H1 (cell line): ENCODE measurements at regions not wholly inside any gene's neighbourhood (a gene's known extent, or its start where the extent isn't known, plus 50 kb on each side); places are given as distances from the start of the nearest gene placed in this dataset.

ENCODE experiments used
- CTCF ChIA-PET: fragments of 300-600 bp; sonication (Branson Sonifier 250); formaldehyde crosslinking; loops from one replicate; lab custom pipeline; 2021; ENCODE audit not compliant: partially characterized antibody; lab: Charles Lee
- POLR2A ChIA-PET: fragments of 300-600 bp; sonication (Branson Sonifier 250); formaldehyde crosslinking; loops from one replicate; lab custom pipeline; 2021; ENCODE audit warnings: inconsistent platforms; ENCODE audit not compliant: partially characterized antibody; lab: Charles Lee
- DNase-seq, 2 experiments: peaks; one replicate each; pipeline versions ENCODE4 v3.0.0 to v3.0.0-alpha.2; 2010 to 2022; ENCODE audit warnings: low spot score in 2 of 2, low read depth in 1 of 2, mixed read lengths in 1 of 2
- FAIRE-seq: peaks from 2 replicates; lab custom pipeline; 2011; peaks lifted over from hg19 to GRCh38; lab: Jason Lieb, UNC
- H2AFZ ChIP-seq: 2 replicates; pipeline ENCODE4 v1.8.1; 2012; ENCODE audit warnings: low read length, inconsistent platforms
- H2AK5ac ChIP-seq: 2 replicates; pipeline ENCODE4 v1.6.1; 2013; ENCODE audit warnings: low read depth, low read length
- H2BK120ac ChIP-seq: replicated peaks from 2 replicates; pipeline ENCODE3; 2013; ENCODE audit warnings: low read depth, low read length, inconsistent platforms
- H2BK12ac ChIP-seq: 2 replicates; pipeline ENCODE4 v1.6.1; 2013; ENCODE audit warnings: low read depth, low read length
- H2BK15ac ChIP-seq: 2 replicates; pipeline ENCODE4 v1.6.1; 2013; ENCODE audit warnings: low read length
- H2BK20ac ChIP-seq: 2 replicates; pipeline ENCODE4 v1.6.1; 2013; ENCODE audit warnings: low read length
- H2BK5ac ChIP-seq: 2 replicates; pipeline ENCODE4 v1.6.1; 2013; ENCODE audit warnings: low read depth, low read length
- H3K14ac ChIP-seq: 2 replicates; pipeline ENCODE4 v1.6.1; 2013; ENCODE audit warnings: inconsistent platforms; ENCODE audit not compliant: insufficient read length
- H3K18ac ChIP-seq: 2 replicates; pipeline ENCODE4 v1.6.1; 2013; ENCODE audit warnings: low read length; ENCODE audit errors: extremely low read depth
- H3K23ac ChIP-seq: 2 replicates; pipeline ENCODE4 v1.6.1; 2013; ENCODE audit warnings: inconsistent platforms; ENCODE audit not compliant: insufficient read length
- H3K23me2 ChIP-seq: 2 replicates; pipeline ENCODE4 v1.6.1; 2013; ENCODE audit warnings: low read depth, low read length
- H3K27ac ChIP-seq: 2 replicates; pipeline ENCODE4 v1.6.1; 2011; ENCODE audit warnings: low read depth, low read length, inconsistent platforms
- H3K27me3 ChIP-seq, 4 experiments: replicated peaks in 1 of 4; 1 replicate in 1 of 4; 2 replicates in 3 of 4; pipeline versions ENCODE4 v1.6.1 to v1.8.1; 2011 to 2013; ENCODE audit warnings: low read length in 3 of 4, mild to moderate bottlenecking in 3 of 4, inconsistent platforms in 2 of 4, mixed read lengths in 2 of 4, moderate library complexity in 1 of 4; ENCODE audit not compliant: control insufficient read depth in 3 of 4, insufficient read depth in 3 of 4; ENCODE audit errors: extremely low read depth in 1 of 4
- H3K36me3 ChIP-seq, 4 experiments: 2 replicates each; pipeline versions ENCODE4 v1.6.1 to v1.8.1; 2011 to 2013; ENCODE audit warnings: mild to moderate bottlenecking in 4 of 4, low read length in 3 of 4, moderate library complexity in 2 of 4, control low read depth in 1 of 4, inconsistent platforms in 1 of 4; ENCODE audit not compliant: insufficient read depth in 4 of 4, control insufficient read depth in 2 of 4
- H3K4ac ChIP-seq: replicated peaks from 2 replicates; pipeline ENCODE3; 2013; ENCODE audit warnings: low read length, low read depth, mixed read lengths, inconsistent platforms; ENCODE audit not compliant: insufficient read length
- H3K4me1 ChIP-seq, 4 experiments: replicated peaks in 1 of 4; 1 replicate in 1 of 4; 2 replicates in 3 of 4; pipeline versions ENCODE4 v1.6.1 to v1.8.1; 2011 to 2013; ENCODE audit warnings: low read length in 3 of 4, inconsistent platforms in 2 of 4, mixed read lengths in 1 of 4; ENCODE audit not compliant: insufficient read depth in 4 of 4, control insufficient read depth in 3 of 4
- H3K4me2 ChIP-seq, 2 experiments: 2 replicates each; pipeline versions ENCODE4 v1.6.1 to v1.8.1; 2011 to 2013; ENCODE audit warnings: low read depth in 2 of 2, low read length in 2 of 2, control low read depth in 1 of 2, inconsistent platforms in 1 of 2, mild to moderate bottlenecking in 1 of 2; ENCODE audit not compliant: insufficient read depth in 1 of 2
- H3K4me3 ChIP-seq, 4 experiments: fragments of 200-600, 300-600 bp in 1 of 4; sonication (generic), shearing (Covaris generic), sonication (Bioruptor Twin) in 1 of 4; 2 replicates each; pipeline versions ENCODE4 v1.5.1 to v1.8.1; 2011 to 2016; ENCODE audit warnings: low read length in 4 of 4, low read depth in 3 of 4, control low read depth in 2 of 4, inconsistent platforms in 2 of 4, mild to moderate bottlenecking in 2 of 4, mixed read lengths in 1 of 4, moderate library complexity in 1 of 4; ENCODE audit not compliant: insufficient read depth in 2 of 4; ENCODE audit errors: extremely low read depth in 1 of 4
- H3K56ac ChIP-seq: replicated peaks from 2 replicates; pipeline ENCODE3; 2013; ENCODE audit warnings: low read depth, mild to moderate bottlenecking, mixed read lengths, low read length, inconsistent platforms; ENCODE audit not compliant: insufficient read length
- H3K79me1 ChIP-seq: 2 replicates; pipeline ENCODE4 v1.6.1; 2013; ENCODE audit warnings: low read depth, low read length, control low read depth
- H3K79me2 ChIP-seq, 2 experiments: 2 replicates each; pipeline versions ENCODE4 v1.6.1 to v1.8.1; 2012 to 2013; ENCODE audit warnings: low read length in 2 of 2, mild to moderate bottlenecking in 2 of 2, inconsistent platforms in 1 of 2; ENCODE audit not compliant: insufficient read depth in 2 of 2, control insufficient read depth in 1 of 2
- H3K9ac ChIP-seq, 4 experiments: replicated peaks in 1 of 4; 1 replicate in 1 of 4; 2 replicates in 3 of 4; pipeline versions ENCODE4 v1.6.1 to v1.8.1; 2011 to 2013; ENCODE audit warnings: low read depth in 3 of 4, low read length in 3 of 4, control low read depth in 2 of 4, mild to moderate bottlenecking in 2 of 4, moderate library complexity in 2 of 4, inconsistent platforms in 1 of 4; ENCODE audit errors: extremely low read depth in 1 of 4
- H3K9me3 ChIP-seq, 2 experiments: 2 replicates each; pipeline versions ENCODE4 v1.6.1 to v1.8.1; 2012 to 2013; ENCODE audit warnings: mild to moderate bottlenecking in 2 of 2, moderate library complexity in 2 of 2, control low read depth in 1 of 2, inconsistent platforms in 1 of 2, low read depth in 1 of 2, low read length in 1 of 2, mixed read lengths in 1 of 2; ENCODE audit not compliant: insufficient read depth in 2 of 2
- H4K20me1 ChIP-seq, 2 experiments: replicated peaks in 1 of 2; 2 replicates each; pipeline versions ENCODE3 to v1.8.1; 2011 to 2013; ENCODE audit warnings: inconsistent platforms in 2 of 2, low read length in 2 of 2, mild to moderate bottlenecking in 1 of 2; ENCODE audit not compliant: insufficient read depth in 2 of 2, control insufficient read depth in 1 of 2
- H4K5ac ChIP-seq: 2 replicates; pipeline ENCODE4 v1.6.1; 2013; ENCODE audit warnings: low read length, low read depth, mixed read lengths, inconsistent platforms; ENCODE audit not compliant: insufficient read length
- H4K8ac ChIP-seq: 2 replicates; pipeline ENCODE4 v1.8.0; 2013; ENCODE audit warnings: mild to moderate bottlenecking, moderate library complexity, low read length, inconsistent platforms; ENCODE audit not compliant: insufficient read depth; ENCODE audit errors: extremely low read depth
- H4K91ac ChIP-seq: replicated peaks from 2 replicates; pipeline ENCODE3; 2013; ENCODE audit warnings: low read length, mixed read lengths, inconsistent platforms; ENCODE audit not compliant: insufficient read length
- JUND ChIP-seq: IDR thresholded peaks from 2 replicates; pipeline ENCODE4 v1.6.1; 2011; ENCODE audit warnings: mild to moderate bottlenecking, improper control_type of control experiment, low read length
- KDM1A ChIP-seq: fragments of 200-600, 300-600 bp; sonication (generic); IDR thresholded peaks from 2 replicates; pipeline ENCODE4 v1.7.1; 2016; ENCODE audit warnings: mild to moderate bottlenecking, low read length, borderline replicate concordance
- POLR2A ChIP-seq, 2 experiments: IDR thresholded peaks; 1 replicate in 1 of 2; 2 replicates in 1 of 2; pipeline ENCODE4 v1.6.1; 2011; ENCODE audit warnings: low read depth in 2 of 2, low read length in 2 of 2, mild to moderate bottlenecking in 2 of 2; ENCODE audit errors: control extremely low read depth in 1 of 2
- POLR2AphosphoS5 ChIP-seq: IDR thresholded peaks from 2 replicates; pipeline ENCODE4 v1.6.1; 2011; ENCODE audit warnings: low read depth, low read length
- SIN3A ChIP-seq, 2 experiments: IDR thresholded peaks in 1 of 2; conservative IDR thresholded peaks in 1 of 2; 2 replicates each; pipeline ENCODE4 v1.6.1; 2011 to 2012; ENCODE audit warnings: low read length in 2 of 2, improper control_type of control experiment in 1 of 2, low read depth in 1 of 2, mild to moderate bottlenecking in 1 of 2
- SP4 ChIP-seq: IDR thresholded peaks from 2 replicates; pipeline ENCODE4 v1.6.1; 2012; ENCODE audit warnings: low read length, inconsistent platforms
- ZNF274 ChIP-seq: IDR thresholded peaks from 2 replicates; pipeline ENCODE4 v1.7.0; 2012; ENCODE audit warnings: low read length, borderline replicate concordance; ENCODE audit errors: extremely low read depth
- WGBS, 2 experiments: shearing (Covaris generic) in 1 of 2; methylation state at CpG; one replicate each; pipeline versions ENCODE4 v1.1.6 to v1.1.7; 2013 to 2015; ENCODE audit warnings: low lambda C conversion rate in 2 of 2, mixed read lengths in 2 of 2, inconsistent platforms in 1 of 2, low coverage in 1 of 2, missing lambda C conversion rate in 1 of 2; ENCODE audit not compliant: insufficient replicate concordance in 2 of 2, insufficient coverage in 1 of 2, insufficient read length in 1 of 2; ENCODE audit errors: extremely low coverage in 1 of 2, missing lambda C conversion rate in 1 of 2; 5-methylcytosine and 5-hydroxymethylcytosine counted together
- TF ChIP-seq, protein P1 (sequence below), 3 experiments: IDR thresholded peaks; 1 replicate in 2 of 3; 2 replicates in 1 of 3; pipeline versions ENCODE4 v1.5.1 to v1.6.1; 2011; ENCODE audit warnings: low read length in 3 of 3, mild to moderate bottlenecking in 3 of 3, inconsistent platforms in 2 of 3, low read depth in 1 of 3, moderate library complexity in 1 of 3; ENCODE audit not compliant: insufficient read depth in 1 of 3; ENCODE audit errors: control extremely low read depth in 1 of 3
- TF ChIP-seq, protein P2 (sequence below): IDR thresholded peaks from 2 replicates; pipeline ENCODE4 v1.6.1; 2012; ENCODE audit warnings: low read length, inconsistent platforms

DNA sequence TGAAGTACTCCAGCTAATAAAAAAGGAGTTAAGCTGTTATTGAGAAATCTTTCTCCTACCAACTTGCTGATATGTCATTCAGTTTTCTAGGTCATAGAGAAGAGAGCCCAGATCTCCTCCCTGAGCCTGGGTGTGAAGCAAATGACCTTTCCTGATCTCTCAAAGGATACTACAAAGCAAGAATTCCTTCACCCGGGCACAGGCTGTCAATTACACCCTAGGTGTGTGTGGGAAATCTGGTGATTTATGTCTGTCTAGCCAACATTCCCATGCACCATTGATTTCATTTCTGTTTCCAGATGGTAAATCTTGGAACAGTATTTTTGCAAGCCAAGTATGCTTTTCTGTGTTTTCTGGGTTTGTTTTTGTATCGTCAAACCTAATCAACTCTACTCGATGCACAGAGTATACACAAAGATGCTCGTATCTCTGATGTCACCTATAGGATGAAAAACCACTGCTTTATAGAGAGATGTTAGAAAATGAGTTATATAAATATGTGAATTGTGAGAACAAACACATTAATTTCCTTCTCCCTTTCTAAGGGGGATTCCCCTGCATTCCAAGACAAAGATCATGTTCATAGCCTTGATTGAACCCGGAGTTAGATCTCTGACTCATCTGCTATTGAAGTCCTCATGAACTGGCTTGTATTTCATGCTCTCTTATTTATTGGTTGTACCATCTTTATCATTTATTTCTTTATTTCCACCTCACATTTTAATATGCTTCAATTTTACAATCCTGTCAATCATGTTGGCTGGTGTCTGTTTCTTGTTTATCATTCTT is 1037.4 kb downstream of the NLGN4Y start:
- CTCF ChIA-PET, result no interaction called here
- TF ChIP-seq, protein P1, sequence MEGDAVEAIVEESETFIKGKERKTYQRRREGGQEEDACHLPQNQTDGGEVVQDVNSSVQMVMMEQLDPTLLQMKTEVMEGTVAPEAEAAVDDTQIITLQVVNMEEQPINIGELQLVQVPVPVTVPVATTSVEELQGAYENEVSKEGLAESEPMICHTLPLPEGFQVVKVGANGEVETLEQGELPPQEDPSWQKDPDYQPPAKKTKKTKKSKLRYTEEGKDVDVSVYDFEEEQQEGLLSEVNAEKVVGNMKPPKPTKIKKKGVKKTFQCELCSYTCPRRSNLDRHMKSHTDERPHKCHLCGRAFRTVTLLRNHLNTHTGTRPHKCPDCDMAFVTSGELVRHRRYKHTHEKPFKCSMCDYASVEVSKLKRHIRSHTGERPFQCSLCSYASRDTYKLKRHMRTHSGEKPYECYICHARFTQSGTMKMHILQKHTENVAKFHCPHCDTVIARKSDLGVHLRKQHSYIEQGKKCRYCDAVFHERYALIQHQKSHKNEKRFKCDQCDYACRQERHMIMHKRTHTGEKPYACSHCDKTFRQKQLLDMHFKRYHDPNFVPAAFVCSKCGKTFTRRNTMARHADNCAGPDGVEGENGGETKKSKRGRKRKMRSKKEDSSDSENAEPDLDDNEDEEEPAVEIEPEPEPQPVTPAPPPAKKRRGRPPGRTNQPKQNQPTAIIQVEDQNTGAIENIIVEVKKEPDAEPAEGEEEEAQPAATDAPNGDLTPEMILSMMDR (IDR thresholded peaks at IDR 0.05; ENCODE audit: control extremely low read depth in 1 of 3, insufficient read depth in 1 of 3, low read depth in 1 of 3, low read length in 3 of 3), result no peak
- no peak for TF ChIP-seq SP4
- TF ChIP-seq POLR2A (IDR thresholded peaks at IDR 0.05; ENCODE audit: control extremely low read depth in 1 of 2, low read depth in 2 of 2, low read length in 2 of 2), result no peak
- TF ChIP-seq KDM1A, result no peak
- no peak for TF ChIP-seq SIN3A (conservative IDR thresholded peaks at IDR 0.05 in 1 of 2, IDR thresholded peaks at IDR 0.05 in 1 of 2; ENCODE audit: low read depth in 1 of 2, low read length in 2 of 2)
- no peak for TF ChIP-seq ZNF274
- TF ChIP-seq, protein P2, sequence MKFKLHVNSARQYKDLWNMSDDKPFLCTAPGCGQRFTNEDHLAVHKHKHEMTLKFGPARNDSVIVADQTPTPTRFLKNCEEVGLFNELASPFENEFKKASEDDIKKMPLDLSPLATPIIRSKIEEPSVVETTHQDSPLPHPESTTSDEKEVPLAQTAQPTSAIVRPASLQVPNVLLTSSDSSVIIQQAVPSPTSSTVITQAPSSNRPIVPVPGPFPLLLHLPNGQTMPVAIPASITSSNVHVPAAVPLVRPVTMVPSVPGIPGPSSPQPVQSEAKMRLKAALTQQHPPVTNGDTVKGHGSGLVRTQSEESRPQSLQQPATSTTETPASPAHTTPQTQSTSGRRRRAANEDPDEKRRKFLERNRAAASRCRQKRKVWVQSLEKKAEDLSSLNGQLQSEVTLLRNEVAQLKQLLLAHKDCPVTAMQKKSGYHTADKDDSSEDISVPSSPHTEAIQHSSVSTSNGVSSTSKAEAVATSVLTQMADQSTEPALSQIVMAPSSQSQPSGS, result no peak
- no peak for TF ChIP-seq JUND
- no peak for TF ChIP-seq POLR2AphosphoS5

More for the DNA sequence above, 1037.4 kb downstream of the NLGN4Y start:
- Histone ChIP-seq H3K4me1 (no peaks in the 10 kb centered on the region), H3K4ac (no peak overlapping the region), H2BK20ac (no peak overlapping the region), H3K18ac (no peak overlapping the region), H2BK120ac (no peak overlapping the region), H3K79me2 (no peaks in the 10 kb centered on the region), H3K4me3 (no peak overlapping the region), H3K9me3 (no peaks in the 10 kb centered on the region), H2BK5ac (no peak overlapping the region), H3K4me2 (no peak overlapping the region), H3K79me1 (no peaks in the 10 kb centered on the region), H3K9ac (no peak overlapping the region), H4K8ac (no peak overlapping the region), H4K5ac (no peak overlapping the region), H3K56ac (no peak overlapping the region), H2AK5ac (no peak overlapping the region), H2BK15ac (no peak overlapping the region), H4K91ac (no peak overlapping the region), H3K23ac (no peak overlapping the region), H3K27ac (no peak overlapping the region), H2BK12ac (no peak overlapping the region), H3K14ac (no peak overlapping the region), H3K36me3 (no peaks in the 10 kb centered on the region), H3K23me2 (no peaks in the 10 kb centered on the region), H4K20me1 (no peaks in the 10 kb centered on the region), H2AFZ (no peak overlapping the region), H3K27me3 (no peaks in the 10 kb centered on the region)
- FAIRE-seq (no peak), DNase-seq (no peak)
- POLR2A ChIA-PET, result no interaction called here
- WGBS, 2 experiments, result 97% methylated on average over 5 of the region's 5 CpGs; no CpG with 5 or more reads in 1 of the 2 experiments
